ENCODE measurements at regions not wholly inside any gene's neighbourhood (a gene's known extent, or its start where the extent isn't known, plus 50 kb on each side); places are given as distances from the start of the nearest gene placed in this dataset.

DNA sequence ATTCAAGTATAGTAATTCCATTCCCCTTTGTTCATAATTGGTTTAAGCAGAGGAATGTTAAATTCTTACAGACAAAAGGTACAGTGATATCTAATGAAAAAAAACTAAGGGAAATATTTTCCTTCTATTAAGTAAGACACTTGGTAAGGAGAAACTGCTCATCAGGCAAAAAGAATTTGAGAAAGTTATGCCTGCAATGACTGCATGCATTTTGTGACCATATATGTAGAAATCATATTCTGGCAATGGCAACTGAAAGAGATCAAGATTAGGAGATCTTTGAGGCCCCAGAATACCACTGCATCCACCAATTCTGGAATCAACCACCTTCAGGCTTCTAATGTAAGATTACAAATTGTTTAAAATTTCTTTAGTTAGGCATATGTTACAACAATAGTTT is 364.8 kb downstream of the PCDH10 start:
- TF ChIP-seq, protein P1, sequence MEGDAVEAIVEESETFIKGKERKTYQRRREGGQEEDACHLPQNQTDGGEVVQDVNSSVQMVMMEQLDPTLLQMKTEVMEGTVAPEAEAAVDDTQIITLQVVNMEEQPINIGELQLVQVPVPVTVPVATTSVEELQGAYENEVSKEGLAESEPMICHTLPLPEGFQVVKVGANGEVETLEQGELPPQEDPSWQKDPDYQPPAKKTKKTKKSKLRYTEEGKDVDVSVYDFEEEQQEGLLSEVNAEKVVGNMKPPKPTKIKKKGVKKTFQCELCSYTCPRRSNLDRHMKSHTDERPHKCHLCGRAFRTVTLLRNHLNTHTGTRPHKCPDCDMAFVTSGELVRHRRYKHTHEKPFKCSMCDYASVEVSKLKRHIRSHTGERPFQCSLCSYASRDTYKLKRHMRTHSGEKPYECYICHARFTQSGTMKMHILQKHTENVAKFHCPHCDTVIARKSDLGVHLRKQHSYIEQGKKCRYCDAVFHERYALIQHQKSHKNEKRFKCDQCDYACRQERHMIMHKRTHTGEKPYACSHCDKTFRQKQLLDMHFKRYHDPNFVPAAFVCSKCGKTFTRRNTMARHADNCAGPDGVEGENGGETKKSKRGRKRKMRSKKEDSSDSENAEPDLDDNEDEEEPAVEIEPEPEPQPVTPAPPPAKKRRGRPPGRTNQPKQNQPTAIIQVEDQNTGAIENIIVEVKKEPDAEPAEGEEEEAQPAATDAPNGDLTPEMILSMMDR (IDR thresholded peaks at IDR 0.05) = no peak
- no peak for TF ChIP-seq POLR2A (IDR thresholded peaks at IDR 0.05)

All from ovary (tissue), 3 donors.